D341Med (cell line): ENCODE measurements at regions not wholly inside any gene's neighbourhood (a gene's known extent, or its start where the extent isn't known, plus 50 kb on each side); places are given as distances from the start of the nearest gene placed in this dataset.

Source experiments
- DNase-seq: peaks from one replicate; pipeline ENCODE4 v3.0.0; 2012; ENCODE audit warnings: low spot score

DNA sequence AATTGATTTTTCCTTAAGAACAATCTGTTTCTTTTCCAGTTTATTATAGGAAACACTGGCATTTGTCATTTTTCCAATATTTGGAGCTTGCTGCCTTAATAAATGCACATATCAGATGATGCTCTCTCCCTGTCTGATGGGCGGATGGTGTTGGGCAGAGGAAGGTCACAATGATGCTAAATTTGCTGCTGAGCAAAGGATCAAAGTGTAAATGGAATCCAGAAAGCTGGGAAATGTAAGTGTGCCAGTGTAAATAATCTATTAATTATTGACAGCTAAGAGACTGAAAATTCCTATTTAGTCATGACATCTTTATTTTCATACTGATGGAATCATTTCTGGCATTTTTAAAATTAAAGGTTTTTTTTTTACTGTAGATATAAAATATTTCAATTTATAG lies 243.2 kb downstream of the PTBP2 start:
- no peak for DNase-seq

DNA sequence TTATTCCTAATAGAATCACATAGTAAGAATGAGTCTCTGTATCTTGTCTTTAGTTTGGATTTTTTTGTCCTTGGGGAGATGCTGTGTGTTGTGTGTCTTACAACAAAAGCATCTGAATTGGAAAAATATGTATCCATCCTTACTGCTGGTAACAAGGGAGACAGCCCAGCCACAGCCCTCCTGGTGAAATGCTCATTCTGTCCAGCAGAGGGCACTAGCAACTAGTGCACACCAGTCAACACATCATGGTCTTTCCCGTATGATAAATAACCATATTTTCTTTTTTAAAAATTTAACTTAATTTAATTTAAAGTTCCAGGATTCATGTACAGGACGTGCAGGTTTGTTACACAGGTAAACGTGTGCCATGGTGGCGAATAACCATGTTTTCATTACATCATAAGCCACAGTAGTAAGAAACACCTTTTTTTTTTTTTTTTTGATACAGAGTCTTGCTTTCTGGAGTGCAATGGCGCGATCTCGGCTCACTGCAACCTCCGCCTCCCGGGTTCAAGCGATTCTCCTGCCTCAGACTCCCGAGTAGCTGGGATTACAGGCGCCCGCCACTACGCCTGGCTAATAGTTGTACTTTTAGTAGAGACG lies 245.1 kb downstream of the PTBP2 start:
- peak; percentile 72 for DNase-seq

DNA sequence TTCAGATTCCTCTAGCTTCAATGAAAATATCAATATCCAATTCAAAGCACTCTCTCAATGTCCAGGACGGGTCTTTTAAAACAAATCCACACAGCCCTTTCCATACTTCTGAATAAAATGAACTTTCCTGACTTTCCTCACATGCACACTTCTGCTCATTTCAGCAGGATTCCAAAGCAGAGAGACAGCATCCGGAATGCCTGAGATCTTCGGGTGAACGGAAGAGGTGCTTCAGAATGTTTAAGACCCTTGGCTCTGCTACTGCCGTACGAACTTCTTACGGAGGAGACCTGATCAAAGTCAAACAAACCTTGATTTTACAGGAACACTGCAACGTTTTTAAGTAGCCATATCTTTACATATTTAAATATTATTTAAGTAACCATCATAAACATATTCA lies 245.7 kb downstream of the PTBP2 start:
- no peak for DNase-seq

DNA sequence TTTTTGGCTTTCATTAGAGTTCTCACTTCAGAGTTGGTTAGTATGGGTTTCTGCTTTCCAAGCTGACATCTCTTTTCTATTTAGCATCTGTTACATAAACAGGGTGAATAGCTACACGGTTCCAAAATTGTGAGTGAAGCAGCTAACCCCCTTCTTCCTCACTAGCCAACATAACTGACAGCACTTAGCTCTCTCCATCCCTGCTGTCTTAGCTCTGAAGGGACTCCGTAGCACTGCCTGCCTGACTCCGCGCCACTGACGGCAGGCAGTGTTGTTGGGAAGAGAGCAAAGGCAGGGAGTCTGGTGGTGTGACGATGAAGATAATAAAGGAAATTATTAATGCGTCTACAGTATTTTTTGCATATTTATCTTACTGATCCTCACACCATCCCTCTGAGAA lies 247.0 kb downstream of the PTBP2 start:
- DNase-seq = no peak

DNA sequence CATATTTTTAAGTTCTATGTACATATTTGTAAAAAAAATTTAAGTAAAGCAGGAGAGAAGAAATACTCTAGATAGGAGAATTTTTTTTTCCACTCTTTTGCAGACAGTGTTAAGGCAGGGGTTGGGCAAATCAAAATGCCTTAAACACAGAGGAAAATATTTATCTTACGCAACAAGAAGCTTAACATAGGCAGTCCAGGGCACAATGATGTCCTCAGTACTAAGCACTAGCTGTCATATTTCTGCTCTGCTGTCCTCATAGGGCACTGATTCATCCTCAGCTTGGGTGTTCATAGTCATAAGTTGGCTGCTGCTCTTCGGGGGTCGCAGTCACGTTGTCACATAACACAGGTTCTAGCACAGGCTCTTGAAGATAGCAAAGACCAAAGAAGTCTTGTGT lies 247.4 kb downstream of the PTBP2 start:
- no peak for DNase-seq

DNA sequence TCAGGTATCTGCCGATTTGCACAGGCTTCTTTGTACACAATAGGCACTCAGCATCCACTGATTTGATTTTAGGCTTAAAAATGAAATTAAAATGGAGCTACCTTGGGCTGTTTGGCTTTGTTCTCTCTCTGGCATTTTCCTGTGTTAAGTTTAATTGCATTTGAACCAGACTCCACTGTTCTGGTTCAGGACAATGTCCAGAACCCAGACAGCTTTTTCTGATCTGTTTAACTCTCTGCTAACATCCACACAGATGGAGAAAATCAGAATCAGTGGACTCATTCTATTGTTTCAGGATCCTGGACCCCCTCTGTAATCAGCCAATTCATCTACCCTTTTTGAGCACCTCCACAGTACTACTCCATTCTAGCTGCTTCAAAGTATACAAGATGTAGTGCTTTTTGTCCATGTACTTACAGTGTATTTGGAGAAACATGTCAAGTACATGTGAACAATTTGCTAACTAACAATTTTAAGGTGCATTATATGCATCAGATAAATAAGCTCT lies 248.1 kb downstream of the PTBP2 start:
- DNase-seq = no peak

DNA sequence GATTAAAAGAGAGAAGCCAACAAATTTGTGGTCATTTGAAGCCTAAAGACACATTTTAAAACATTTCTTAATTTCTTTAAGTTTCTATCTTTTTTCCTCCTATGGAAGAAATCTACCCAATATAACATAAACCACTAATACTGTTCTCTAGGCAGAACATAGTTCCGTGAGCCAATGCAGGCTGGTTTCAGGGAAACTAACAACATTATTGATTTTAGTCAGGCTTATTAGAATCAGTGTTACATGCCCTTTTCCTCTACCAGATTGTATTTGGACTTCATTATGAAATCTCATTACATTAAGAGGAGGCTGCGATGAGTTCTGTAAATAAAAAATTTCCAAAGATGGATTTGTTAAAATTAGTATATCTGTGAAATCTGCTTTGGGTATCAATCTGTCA lies 249.9 kb downstream of the PTBP2 start:
- DNase-seq = no peak

DNA sequence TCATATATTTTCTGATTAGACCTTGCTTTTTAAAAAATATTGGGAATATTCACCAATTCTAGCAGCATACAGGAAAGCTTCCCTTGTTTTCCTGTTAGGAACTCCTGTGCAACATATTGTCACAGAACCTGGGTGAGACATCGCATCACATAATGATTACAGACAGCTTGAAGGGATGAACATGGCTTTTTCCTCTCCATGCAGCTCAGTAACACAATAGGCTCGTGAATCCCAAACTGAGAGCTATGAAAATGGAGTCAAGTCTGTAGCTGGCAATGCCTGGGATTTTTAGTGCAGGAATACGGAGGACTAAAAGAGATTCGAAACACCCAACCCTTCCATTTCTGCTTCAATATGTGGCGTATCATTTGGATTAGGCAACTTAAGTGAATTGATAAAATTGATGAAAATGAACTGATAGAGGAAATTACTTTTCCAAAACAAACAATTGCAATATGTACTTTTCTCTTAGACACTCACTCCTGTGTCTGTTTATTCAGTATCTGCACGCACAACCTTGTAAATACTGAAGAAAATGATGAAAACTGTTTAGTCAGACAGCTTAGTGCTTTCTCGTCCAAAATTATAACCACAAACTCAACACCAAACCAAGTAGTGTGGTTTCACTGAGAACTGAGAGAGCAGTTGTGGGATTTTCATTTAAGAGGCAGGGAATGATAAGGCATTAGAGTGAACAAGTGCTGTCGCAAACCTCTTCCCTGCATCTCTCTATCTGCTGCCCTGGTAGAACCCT lies 250.4 kb downstream of the PTBP2 start:
- DNase-seq = no peak

DNA sequence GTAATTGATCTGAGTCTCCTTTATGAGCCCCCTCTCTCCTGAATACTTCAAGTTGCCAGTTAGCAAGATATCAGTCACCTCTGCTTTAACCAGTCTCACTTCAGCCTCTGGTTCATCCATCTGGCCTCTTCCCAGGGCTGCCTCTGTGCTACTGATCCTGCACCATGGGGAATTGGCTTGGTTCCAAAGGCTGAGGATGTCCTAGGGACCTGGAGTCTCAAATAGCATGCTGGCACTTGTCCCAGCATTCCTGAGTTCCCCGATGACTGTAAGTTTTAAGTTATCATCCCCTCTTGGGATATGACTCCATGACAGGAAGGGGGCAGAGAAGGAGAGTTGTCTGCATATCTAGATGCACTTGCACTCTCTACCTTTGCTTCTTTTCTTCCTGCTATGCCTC lies 252.0 kb downstream of the PTBP2 start:
- no peak for DNase-seq

DNA sequence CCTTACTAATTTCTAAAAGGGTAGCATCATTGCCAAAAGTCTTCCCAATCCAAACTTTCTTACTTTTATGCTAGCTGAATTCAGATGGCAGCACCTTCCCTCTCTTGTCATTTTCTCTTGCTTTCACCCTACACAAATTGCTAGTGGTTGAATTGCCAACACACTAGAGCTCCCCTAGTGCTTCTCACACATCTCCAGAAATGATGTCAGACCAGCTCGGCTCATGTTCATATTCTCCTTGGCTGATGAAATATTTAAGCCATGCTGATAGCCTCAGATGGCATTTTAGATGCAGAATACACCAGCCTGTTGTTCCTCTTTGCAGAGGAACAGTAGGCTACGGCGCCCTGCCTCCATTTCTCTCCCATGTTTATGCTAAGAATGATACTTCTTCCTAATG lies 256.9 kb downstream of the PTBP2 start:
- no peak for DNase-seq

DNA sequence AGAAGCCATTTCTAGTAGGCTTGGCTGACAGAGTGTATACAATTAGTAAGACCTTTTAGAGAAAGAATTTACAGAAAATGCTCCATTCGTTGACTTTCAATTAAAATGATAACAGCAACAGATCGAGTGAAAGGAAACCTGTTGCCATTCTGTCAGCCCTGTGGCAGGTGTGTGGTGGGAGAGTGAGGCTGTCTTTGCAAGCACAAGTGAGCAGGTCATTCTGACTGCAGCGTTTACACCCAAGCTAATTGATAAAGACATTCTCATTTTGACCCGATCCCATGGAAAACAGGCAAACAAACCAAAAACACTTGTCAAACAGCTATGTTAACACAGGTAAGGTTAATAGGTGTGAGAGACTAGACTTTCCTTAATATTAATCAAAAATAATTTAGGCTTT lies 257.3 kb downstream of the PTBP2 start:
- no peak for DNase-seq

DNA sequence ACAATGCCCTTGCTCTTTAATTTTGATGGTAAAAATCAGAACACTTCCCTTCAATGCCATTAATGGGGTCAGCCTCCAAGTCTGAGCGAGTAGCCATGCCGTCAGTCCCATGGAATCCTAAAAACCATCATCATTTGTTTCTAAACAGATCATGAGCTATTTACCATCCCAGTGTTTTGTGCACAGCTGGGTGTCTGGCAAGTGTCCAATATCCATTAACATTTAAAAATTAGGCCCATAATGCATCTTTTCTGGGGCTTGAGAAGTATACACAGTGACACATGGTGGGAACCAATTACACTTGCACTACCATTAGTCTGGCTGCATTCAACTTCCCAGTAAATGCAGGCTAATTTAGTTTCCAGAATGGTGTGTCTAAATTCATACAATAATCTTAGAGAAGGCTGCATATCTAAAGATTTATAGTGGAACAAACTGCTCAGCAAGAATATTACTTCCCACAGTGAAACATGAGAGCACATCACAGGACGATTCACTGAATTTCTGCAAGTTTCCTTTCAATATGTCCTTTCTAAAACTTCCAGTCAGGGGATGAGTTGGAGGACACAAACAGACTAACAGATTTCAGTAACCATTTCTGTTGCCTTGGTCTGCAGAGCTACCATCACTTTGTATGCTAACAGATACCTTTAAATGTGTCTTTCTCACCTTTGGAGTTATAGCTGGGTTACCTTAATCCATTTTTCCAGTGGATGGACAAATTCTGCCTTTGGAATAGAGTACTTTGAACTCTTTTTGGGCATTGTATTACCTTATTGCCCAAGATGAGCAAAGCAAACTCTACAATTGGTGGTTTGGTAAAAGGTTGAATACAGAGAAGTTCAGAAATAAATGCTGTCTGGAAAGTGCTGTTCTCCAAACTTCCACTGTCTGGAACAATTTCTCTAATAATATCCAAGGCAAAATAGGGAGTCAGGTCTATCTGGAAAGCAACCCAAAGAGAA lies 258.0 kb downstream of the PTBP2 start:
- no peak for DNase-seq

DNA sequence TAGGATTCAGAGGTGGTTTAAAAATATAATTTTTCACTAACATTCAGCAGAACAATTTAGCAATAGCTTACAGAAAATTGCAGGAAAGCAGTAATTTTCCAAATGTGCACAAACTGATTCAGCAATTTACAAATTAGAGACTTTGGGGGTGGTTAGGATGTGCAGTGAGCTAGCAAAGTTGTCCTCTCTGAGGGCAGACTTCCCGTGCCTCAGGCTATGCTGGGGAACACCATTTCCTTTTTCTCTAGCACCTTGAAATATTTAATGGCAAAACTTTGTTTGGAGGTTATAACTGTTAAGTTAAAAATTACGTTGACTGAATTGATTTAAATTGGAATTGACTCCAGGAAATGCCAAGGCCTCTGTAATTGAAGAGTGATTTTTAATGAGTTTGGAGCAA lies 258.9 kb downstream of the PTBP2 start:
- no peak for DNase-seq

DNA sequence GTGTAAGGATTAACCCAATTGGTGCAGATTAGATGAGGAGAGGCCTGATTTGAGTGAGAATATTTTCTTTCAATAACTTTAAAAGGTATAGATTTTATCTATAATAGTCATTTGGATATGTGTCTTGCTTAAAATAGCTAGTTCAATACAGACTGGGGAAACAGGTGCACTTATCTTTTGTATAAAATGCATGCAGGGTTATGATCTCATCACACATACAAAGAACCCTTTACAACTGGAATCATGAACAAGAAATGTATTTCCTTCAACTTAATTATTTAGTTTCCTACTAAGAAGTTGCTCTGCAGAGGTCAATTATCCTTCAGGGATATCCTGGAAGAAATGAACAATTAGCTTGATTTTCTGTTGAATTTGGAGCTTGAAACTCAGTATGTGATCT lies 259.6 kb downstream of the PTBP2 start:
- no peak for DNase-seq

DNA sequence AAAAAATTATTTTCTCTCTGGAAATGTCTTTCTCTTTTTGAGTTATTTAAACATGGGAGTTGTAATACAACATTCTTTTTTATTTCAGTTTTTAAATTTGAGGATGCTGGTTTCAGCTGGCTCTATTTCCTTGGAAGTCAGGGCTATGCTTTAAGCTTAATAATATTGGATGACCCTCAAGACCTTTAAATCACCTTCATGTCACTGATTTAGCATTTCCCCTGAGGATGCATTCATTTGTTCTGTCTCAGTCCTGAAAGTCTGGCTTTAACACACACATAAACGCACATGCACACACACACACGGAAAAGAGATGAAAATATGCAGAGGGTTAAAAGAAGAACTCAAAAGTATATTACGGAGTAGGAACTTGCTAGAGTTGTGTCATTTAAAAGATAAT lies 260.5 kb downstream of the PTBP2 start:
- DNase-seq = no peak

DNA sequence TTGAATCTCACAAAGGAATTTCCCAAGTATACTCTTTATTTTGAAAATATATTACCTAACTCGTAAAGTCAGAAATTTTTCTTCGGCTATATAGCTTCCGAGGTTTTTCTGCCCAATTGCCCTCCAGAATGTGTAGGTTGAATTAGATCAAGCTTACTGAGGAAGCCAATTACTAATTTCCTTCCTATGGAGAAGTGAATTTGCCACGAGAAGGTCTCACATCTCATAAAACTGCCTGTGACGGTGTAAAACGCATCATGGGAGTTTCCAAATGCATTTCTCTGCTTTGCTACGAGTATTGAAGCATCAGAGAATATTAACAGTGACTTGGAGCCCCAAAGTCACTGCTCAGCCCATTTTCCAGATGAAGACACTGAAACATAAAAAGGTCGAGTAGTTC lies 262.3 kb downstream of the PTBP2 start:
- DNase-seq = no peak

DNA sequence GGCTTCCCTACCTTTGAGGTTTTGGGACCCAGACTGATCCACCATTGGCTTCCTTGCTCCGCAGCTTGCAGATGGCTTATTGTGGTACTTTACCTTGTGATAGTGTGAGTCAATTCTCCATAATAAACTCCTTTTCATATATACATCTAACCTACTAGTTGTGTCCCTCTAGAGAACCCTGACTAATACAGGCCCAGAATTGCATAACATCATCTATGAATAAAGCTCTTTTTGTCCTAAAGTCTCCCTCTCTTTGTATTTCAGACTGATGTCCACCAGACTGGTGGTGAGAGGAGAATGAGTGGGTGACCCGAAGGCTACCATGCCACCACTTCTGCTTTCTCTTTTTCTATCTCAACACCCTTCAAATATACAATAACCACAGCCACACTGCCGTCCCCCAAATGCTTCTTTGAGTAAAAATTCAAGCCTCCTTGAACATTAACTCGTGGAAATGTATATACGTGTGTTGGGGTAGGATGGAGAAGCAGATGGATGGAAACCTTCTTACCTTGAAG lies 265.7 kb downstream of the PTBP2 start:
- no peak for DNase-seq

DNA sequence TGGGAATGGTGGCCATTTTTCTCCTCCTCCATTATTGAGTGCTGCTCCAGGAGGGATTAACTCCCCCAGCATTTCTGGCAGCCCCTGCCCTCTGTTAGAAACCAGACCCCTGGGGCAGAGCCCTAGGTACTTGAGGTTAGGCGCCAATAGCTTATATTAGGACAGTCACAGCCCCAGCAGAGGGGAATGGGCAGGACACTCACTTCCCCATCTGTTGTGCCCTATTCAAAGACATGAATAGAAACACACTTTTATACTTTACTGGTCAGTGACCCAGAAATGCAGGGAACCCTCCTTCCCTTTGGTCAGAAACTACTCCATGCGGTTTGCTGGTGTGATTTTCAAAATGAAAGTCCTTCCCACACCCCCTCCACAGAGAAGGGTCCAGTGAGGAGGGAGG lies 267.7 kb downstream of the PTBP2 start:
- no peak for DNase-seq

DNA sequence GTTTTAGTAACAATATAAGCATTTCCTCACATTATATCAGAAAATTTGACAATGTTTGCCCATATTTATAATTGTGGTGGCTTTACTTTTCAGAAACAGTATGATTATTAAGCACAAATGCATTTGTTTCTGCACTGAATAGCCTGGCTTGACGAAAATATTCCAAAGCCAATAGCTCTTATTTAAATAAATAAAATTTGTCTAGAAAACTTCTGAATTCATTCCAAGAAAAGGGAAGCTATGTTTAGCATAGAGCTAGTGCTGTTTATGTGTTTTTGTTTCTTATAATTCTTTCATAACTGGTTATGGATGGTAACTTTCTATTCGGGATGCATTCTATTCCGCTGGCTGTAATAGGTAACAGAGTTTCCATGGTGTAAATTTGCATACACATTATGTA lies 268.6 kb downstream of the PTBP2 start:
- DNase-seq = no peak

DNA sequence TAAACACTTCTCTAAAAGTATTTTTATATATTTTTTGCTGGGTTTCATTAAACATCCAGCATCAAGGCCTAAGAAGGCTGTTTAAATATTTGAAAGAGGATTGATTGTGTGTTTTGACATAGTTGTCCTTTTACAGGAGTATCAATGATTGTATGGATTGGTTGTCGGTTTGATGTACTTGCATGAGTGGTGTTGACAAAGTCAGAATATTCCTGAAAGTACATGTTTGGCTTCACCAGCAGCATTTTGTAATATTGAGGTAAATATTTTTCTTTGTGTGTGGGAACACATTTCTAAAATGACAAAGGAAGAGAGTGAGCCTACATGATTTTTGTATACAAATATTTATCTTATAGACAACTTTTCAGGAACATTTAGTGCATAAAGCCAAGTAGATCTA lies 269.7 kb downstream of the PTBP2 start:
- no peak for DNase-seq

DNA sequence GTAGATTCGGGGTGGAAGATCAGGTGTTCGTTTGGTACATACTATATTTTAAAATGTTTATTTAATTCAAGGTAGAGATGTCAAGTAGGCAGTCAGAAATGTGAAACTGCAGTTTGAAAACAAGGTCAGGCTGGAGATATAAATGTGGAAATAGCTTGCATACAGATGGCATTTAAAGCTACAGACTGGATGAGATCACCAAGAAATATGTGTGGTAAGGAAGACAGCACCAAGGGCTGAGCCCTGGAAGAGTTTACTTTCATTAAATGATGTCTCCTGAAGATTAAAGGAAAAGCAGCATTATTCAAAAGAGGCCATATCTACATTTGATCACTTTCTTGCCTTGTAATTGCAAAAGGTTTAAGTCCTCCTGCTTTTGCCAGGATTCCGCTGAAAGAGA lies 271.3 kb downstream of the PTBP2 start:
- DNase-seq = no peak

DNA sequence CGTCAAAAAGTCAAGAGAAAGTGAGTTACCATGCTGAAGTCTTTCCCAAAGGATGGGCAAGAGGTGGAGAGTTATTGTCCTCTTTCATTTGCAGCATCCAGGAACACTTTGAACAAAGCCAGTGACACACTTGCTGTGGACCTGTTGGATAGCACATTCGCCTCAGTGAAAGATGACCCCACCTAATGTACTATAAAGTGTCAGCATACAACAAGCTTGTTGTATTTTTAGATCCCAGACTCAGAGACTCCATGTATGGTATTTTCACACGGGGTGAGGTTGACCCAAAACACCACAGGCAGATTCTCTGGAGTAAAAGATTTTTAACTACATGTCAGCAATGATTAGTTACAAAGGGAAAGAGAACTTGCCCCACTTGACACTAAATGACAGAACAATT lies 273.8 kb downstream of the PTBP2 start:
- no peak for DNase-seq

DNA sequence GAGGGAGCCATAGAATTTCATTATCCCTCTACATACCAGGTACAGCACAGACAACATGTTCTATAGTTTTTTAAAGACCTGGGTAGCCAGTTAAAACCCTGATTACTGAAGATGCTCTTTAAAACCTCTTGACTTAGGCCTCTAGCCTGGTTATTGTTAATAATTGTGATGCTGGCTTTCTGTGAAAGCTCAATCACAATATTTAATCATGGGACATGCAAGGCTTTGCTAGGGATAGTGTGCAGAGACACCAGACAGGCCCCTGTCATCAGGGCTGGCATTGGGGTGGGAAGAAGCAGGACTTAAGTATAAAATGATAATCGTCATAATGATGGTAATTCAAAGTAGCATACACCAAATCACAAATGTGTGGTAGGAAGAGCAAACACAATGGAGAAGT lies 274.4 kb downstream of the PTBP2 start:
- no peak for DNase-seq
